Stimulated activated effector memory CD8-positive, alpha-beta T cell treated with anti-CD3 and anti-CD28 coated beads, Interleukin-12 subunit alpha, Interleukin-12 subunit beta, amount 100 ng/mL, for 72 hours (primary cell): ENCODE measurements at regions not wholly inside any gene's neighbourhood (a gene's known extent, or its start where the extent isn't known, plus 50 kb on each side); places are given as distances from the start of the nearest gene placed in this dataset.
A peak's percentile ranks its signal among the peaks of the same experiment; 100 is the strongest.

Experiments used
- ATAC-seq: fragments of 150-1000 bp; cut with Tn5 transposase; 2 replicates; pipeline ENCODE4 v1.10.0; 2021
- DNase-seq, 2 donors: peaks; one replicate each; pipeline ENCODE4 v3.0.0; 2021 to 2022; ENCODE audit warnings: low spot score in 2 of 2
- H3K27ac Mint-ChIP-seq: one replicate; pipeline ENCODE4 v1.8.0; 2022; ENCODE audit warnings: mild to moderate bottlenecking, mixed read lengths
- H3K36me3 Mint-ChIP-seq: one replicate; pipeline ENCODE4 v1.8.0; 2022; ENCODE audit warnings: mild to moderate bottlenecking, mixed read lengths
- H3K4me1 Mint-ChIP-seq: one replicate; pipeline ENCODE4 v1.8.0; 2022; ENCODE audit warnings: mixed read lengths
- H3K4me3 Mint-ChIP-seq: one replicate; pipeline ENCODE4 v1.8.0; 2022; ENCODE audit warnings: mild to moderate bottlenecking, mixed read lengths
- H3K9me3 Mint-ChIP-seq: one replicate; pipeline ENCODE4 v1.8.0; 2022; ENCODE audit warnings: mixed read lengths

DNA sequence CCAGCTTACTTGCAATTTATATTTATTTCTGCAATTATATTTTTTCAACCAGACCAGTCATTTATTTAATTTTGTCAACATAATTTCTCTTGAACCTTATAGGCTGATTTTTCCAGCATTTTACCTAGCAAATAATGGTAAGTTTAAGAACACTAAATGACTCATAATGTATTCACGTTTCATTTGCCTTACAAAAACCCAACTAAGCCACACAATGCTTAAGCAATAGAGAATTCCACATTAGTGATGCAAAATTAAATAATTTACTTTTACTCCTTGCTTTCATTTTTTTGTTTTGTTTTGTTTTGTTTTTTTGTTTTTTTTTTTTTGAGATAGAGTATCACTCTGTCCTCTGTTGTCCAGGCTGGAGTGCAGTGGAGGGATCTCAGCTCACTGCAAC, 110.4 kb upstream of the VRK2 start:
- Mint-ChIP-seq H3K36me3 (no peaks in the 10 kb centered on the region), H3K27ac (no peak overlapping the region), H3K4me1 (no peaks in the 10 kb centered on the region), H3K9me3 (peaks cover 36% of the 10 kb centered on the region), H3K4me3 (no peak overlapping the region)
- ATAC-seq, result no peak
- no peak for DNase-seq

DNA sequence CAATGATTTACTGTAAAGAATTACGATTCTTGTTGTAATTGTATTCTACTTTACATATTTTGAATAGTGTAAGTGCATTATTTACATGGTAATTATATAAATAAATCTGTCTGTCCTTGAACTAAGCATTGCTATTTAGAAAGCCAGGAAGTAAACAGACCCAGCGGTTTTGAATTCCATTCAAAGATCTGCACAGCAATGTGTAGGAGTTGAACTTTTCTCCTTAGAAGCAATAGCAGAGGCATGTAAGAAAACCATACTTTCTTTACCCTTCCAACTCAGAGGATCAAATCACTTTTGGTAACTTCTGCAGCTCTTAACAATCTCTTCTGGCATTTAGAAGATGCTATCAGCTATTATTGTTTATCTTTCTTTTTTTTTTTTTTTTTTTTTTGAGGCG, 109.2 kb upstream of the VRK2 start:
- Mint-ChIP-seq H3K4me3 (no peak overlapping the region), H3K36me3 (no peaks in the 10 kb centered on the region), H3K4me1 (no peaks in the 10 kb centered on the region), H3K9me3 (peaks cover 29% of the 10 kb centered on the region), H3K27ac (no peak overlapping the region)
- DNase-seq (no peak), ATAC-seq (no peak)

DNA sequence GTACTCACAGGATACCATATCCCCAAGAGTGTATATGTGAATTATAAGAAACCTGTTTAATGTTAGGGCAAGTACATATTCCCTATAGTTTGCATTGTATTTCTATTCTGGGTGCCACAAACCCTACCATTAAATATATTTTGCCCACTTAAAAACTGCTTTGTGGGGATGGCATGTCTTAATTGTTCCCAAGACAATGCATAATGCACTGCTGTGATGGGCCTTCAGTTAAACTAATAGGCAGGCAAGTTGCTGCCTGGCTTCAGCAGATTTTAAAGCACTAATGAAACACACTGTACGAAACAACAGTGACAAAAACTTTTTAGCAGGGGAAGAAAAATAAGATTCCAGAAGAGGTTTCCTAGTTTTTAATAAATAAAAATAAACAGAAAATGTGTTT, 104.8 kb upstream of the VRK2 start:
- H3K27ac Mint-ChIP-seq, result no peak overlapping the region
- H3K36me3 Mint-ChIP-seq, result no peaks in the 10 kb centered on the region
- no peaks in the 10 kb centered on the region for H3K4me1 Mint-ChIP-seq
- H3K4me3 Mint-ChIP-seq, result no peak overlapping the region
- DNase-seq (no peak), ATAC-seq (no peak)
- peaks cover under 1% of the 10 kb centered on the region for H3K9me3 Mint-ChIP-seq

GRCh38 chr2:57943315-57943714, 103.3 kb upstream of the VRK2 start:
- no peak for ATAC-seq
- H3K36me3 Mint-ChIP-seq, result no peaks in the 10 kb centered on the region

GRCh38 chr2:57947398-57947797, 99.2 kb upstream of the VRK2 start:
- H3K4me1 Mint-ChIP-seq, result no peaks in the 10 kb centered on the region
- no peaks in the 10 kb centered on the region for H3K36me3 Mint-ChIP-seq
- no peak for ATAC-seq
- H3K9me3 Mint-ChIP-seq, result no peaks in the 10 kb centered on the region
- DNase-seq, result no peak
- no peak overlapping the region for H3K4me3 Mint-ChIP-seq
- H3K27ac Mint-ChIP-seq, result no peak overlapping the region

More at GRCh38 chr2:57943315-57943714, 103.3 kb upstream of the VRK2 start:
- Mint-ChIP-seq H3K9me3 (no peaks in the 10 kb centered on the region), H3K4me1 (no peaks in the 10 kb centered on the region), H3K27ac (no peak overlapping the region), H3K4me3 (no peak overlapping the region)
- no peak for DNase-seq

GRCh38 chr2:57954020-57954419, 92.6 kb upstream of the VRK2 start:
- Mint-ChIP-seq H3K4me3 (no peak overlapping the region), H3K36me3 (no peaks in the 10 kb centered on the region), H3K9me3 (no peaks in the 10 kb centered on the region), H3K4me1 (no peaks in the 10 kb centered on the region), H3K27ac (no peak overlapping the region)
- ATAC-seq (no peak), DNase-seq (no peak)

DNA sequence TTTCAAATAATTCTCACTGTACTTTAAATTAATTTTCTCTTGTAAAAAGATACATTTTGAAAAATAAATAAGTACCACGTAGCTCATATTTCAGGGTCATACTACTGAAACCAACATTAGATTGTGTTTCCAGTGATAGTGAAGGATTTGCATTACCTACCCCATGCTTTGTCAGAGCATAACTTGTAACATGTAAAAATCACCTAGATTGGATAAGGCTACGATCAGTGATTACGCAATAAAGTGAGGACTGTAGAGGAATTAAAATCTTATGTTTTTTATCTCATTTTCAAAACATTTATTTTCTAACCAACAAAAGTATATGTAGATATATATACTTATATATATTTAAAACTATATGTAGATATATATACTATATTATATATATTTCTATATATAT, 89.4 kb upstream of the VRK2 start:
- Mint-ChIP-seq H3K9me3 (no peaks in the 10 kb centered on the region), H3K36me3 (no peaks in the 10 kb centered on the region), H3K4me3 (no peak overlapping the region), H3K4me1 (no peaks in the 10 kb centered on the region), H3K27ac (no peak overlapping the region)
- DNase-seq (no peak), ATAC-seq (no peak)

- ATAC-seq (no peak), DNase-seq (no peak)
- Mint-ChIP-seq H3K9me3 (no peaks in the 10 kb centered on the region), H3K27ac (no peak overlapping the region), H3K4me3 (no peak overlapping the region), H3K36me3 (no peaks in the 10 kb centered on the region), H3K4me1 (no peaks in the 10 kb centered on the region)
Observed at GRCh38 chr2:57959390-57959789, 87.2 kb upstream of the VRK2 start.

- Mint-ChIP-seq H3K4me1 (no peaks in the 10 kb centered on the region), H3K9me3 (no peaks in the 10 kb centered on the region), H3K36me3 (no peaks in the 10 kb centered on the region), H3K27ac (no peak overlapping the region), H3K4me3 (no peak overlapping the region)
- DNase-seq, result no peak
- no peak for ATAC-seq
Observed at GRCh38 chr2:57962861-57963260, 83.7 kb upstream of the VRK2 start.

- H3K27ac Mint-ChIP-seq, result no peak overlapping the region
- H3K9me3 Mint-ChIP-seq, result no peaks in the 10 kb centered on the region
- no peaks in the 10 kb centered on the region for H3K36me3 Mint-ChIP-seq
- H3K4me3 Mint-ChIP-seq, result no peak overlapping the region
- H3K4me1 Mint-ChIP-seq, result no peaks in the 10 kb centered on the region
- ATAC-seq (no peak), DNase-seq (no peak)
Observed at GRCh38 chr2:57965219-57965618, 81.4 kb upstream of the VRK2 start.

GRCh38 chr2:57965961-57966360, 80.6 kb upstream of the VRK2 start:
- Mint-ChIP-seq H3K4me3 (no peak overlapping the region), H3K4me1 (no peaks in the 10 kb centered on the region), H3K36me3 (no peaks in the 10 kb centered on the region), H3K9me3 (no peaks in the 10 kb centered on the region), H3K27ac (no peak overlapping the region)
- no peak for DNase-seq
- ATAC-seq, result no peak

GRCh38 chr2:57973621-57974186, 72.9 kb upstream of the VRK2 start:
- ATAC-seq (no peak), DNase-seq (no peak)
- Mint-ChIP-seq H3K4me3 (no peak overlapping the region), H3K36me3 (no peaks in the 10 kb centered on the region), H3K27ac (no peak overlapping the region), H3K4me1 (no peaks in the 10 kb centered on the region), H3K9me3 (no peaks in the 10 kb centered on the region)

DNA sequence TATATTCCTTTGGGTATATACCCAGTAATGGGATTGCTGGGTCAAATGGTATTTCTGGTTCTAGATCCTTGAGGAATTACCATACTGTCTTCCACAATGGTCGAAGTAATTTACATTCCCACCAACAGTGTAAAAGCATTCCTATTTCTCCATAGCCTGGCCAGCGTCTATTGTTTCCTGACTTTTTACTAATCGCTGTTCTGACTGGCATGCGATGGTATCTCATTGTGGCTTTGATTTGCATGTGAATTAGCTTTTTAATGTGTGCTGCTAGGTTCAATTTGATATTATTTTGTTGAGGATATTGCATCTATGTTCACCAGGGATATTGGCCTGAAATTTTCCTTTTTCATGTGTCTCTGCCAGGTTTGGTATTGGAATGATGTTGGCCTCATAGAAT, 67.4 kb upstream of the VRK2 start:
- DNase-seq (no peak), ATAC-seq (no peak)
- Mint-ChIP-seq H3K4me1 (no peaks in the 10 kb centered on the region), H3K9me3 (peaks cover 8% of the 10 kb centered on the region), H3K27ac (no peak overlapping the region), H3K36me3 (no peaks in the 10 kb centered on the region), H3K4me3 (no peak overlapping the region)

GRCh38 chr2:57981083-57981768, 65.4 kb upstream of the VRK2 start:
- DNase-seq (no peak), ATAC-seq (no peak)
- Mint-ChIP-seq H3K27ac (no peak overlapping the region), H3K9me3 (peaks cover 8% of the 10 kb centered on the region), H3K4me3 (no peak overlapping the region), H3K4me1 (no peaks in the 10 kb centered on the region), H3K36me3 (no peaks in the 10 kb centered on the region)

- Mint-ChIP-seq H3K27ac (no peak overlapping the region), H3K9me3 (peaks cover 2% of the 10 kb centered on the region), H3K4me1 (no peaks in the 10 kb centered on the region), H3K36me3 (no peaks in the 10 kb centered on the region), H3K4me3 (no peak overlapping the region)
- DNase-seq (no peak), ATAC-seq (peak; percentile 46)
Observed at GRCh38 chr2:57987835-57988573, 58.6 kb upstream of the VRK2 start.

- Mint-ChIP-seq H3K4me3 (no peak overlapping the region), H3K9me3 (no peaks in the 10 kb centered on the region), H3K4me1 (no peaks in the 10 kb centered on the region), H3K27ac (no peak overlapping the region), H3K36me3 (no peaks in the 10 kb centered on the region)
- no peak for ATAC-seq
- no peak for DNase-seq
Observed at GRCh38 chr2:57990118-57990725, 56.4 kb upstream of the VRK2 start.
